A673 (cell line): ENCODE measurements at regions not wholly inside any gene's neighbourhood (a gene's known extent, or its start where the extent isn't known, plus 50 kb on each side); places are given as distances from the start of the nearest gene placed in this dataset.
"Not testable (repeated sequence)": the region's sequence is repeated elsewhere in the genome, so short reads cannot be mapped to it uniquely, and the experiment has no call there.

Experiments
- CTCF ChIP-seq: fragments of 300-800, 200-600 bp; sonication (generic); conservative IDR thresholded peaks from 2 replicates; pipeline ENCODE4 v1.5.1; 2017; ENCODE audit warnings: low read depth, mild to moderate bottlenecking, antibody characterized with exemption, low read length, moderate library complexity, mixed read lengths
- EZH2 ChIP-seq: fragments of 200-600 bp; sonication (generic); IDR thresholded peaks from 2 replicates; pipeline ENCODE4 v1.6.1; 2017; ENCODE audit warnings: borderline replicate concordance, low read depth, mild to moderate bottlenecking, mixed read lengths, antibody characterized with exemption, low read length; ENCODE audit not compliant: poor library complexity, severe bottlenecking

- TF ChIP-seq CTCF, EZH2: not testable (repeated sequence)
Observed at GRCh38 chr5:34354440-34354839, 301.7 kb upstream of the RAI14 start.
